MG63 (cell line): ENCODE measurements at regions not wholly inside any gene's neighbourhood (a gene's known extent, or its start where the extent isn't known, plus 50 kb on each side); places are given as distances from the start of the nearest gene placed in this dataset.
"Not testable (repeated sequence)": the region's sequence is repeated elsewhere in the genome, so short reads cannot be mapped to it uniquely, and the experiment has no call there.

Experiments used
- DNase-seq: peaks from one replicate; pipeline ENCODE4 v3.0.0-alpha.2; 2020
- H3K27me3 ChIP-seq: fragments of 250-450 bp; sonication (Bioruptor Pico); 2 replicates; pipeline ENCODE4 v1.5.1; 2020; ENCODE audit warnings: mild to moderate bottlenecking, moderate library complexity
- H3K36me3 ChIP-seq: fragments of 250-450 bp; sonication (Bioruptor Pico); 2 replicates; pipeline ENCODE4 v1.5.1; 2020; ENCODE audit warnings: mild to moderate bottlenecking, moderate library complexity
- H3K4me3 ChIP-seq: fragments of 250-450 bp; sonication (Bioruptor Pico); 2 replicates; pipeline ENCODE4 v1.5.1; 2020; ENCODE audit warnings: mild to moderate bottlenecking, moderate library complexity
- H3K9me3 ChIP-seq: fragments of 250-450 bp; sonication (Bioruptor Pico); 2 replicates; pipeline ENCODE4 v1.5.1; 2020; ENCODE audit warnings: mild to moderate bottlenecking, moderate library complexity

DNA sequence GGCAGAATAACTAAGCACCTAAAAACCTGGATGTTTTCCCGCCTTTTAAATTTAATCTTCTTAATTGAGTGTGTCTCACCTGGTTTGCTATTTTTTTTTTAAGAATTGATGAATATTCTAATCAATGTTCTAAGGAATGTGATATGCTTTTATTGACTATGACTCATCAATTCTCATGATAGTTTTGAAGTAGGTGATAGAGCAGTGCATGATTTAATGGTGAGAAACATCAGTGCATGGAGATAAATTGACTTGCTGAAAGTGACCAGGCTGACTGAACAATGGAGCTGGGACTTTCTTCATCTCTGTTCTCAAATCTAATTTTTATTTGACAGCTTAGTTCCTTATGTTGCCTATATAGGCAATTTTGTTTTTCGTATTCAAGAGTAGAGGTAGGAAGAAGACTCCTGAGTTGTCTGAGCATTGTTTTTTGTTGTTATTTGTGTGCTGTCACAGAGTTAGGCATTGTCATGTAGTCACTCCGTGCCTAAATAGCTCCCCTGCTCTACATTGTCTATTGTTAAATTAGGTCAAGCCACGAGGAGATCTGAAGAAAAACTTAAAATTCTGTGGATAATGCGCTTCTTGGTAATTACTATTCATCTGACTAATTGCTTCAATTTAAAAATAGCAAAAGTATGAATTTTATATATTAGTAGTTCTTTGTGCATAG is 59.0 kb upstream of the NUTM2F start:
- H3K27me3 ChIP-seq, H3K9me3 ChIP-seq, DNase-seq, H3K4me3 ChIP-seq, H3K36me3 ChIP-seq: not testable (repeated sequence)

DNA sequence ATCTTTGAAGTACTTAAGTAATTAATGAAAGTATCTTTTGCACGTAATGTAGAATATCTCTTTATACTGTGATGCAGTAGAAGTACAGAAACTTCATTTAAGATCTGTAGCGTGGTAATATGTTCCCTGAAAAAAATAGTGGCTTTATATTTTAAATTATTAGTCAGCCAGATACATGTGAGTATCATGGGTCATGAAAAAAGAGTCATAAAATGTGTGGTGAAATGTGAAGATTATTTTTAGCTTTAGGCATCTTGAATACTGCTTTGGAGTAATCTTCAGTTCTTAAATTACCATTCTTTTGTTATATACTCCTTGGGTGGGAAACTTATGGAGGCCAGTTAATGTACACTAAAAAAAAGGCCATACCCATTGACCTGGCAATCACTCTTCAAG is 59.6 kb upstream of the NUTM2F start:
- not testable (repeated sequence) for H3K36me3 ChIP-seq, H3K4me3 ChIP-seq, H3K9me3 ChIP-seq, DNase-seq, H3K27me3 ChIP-seq

DNA sequence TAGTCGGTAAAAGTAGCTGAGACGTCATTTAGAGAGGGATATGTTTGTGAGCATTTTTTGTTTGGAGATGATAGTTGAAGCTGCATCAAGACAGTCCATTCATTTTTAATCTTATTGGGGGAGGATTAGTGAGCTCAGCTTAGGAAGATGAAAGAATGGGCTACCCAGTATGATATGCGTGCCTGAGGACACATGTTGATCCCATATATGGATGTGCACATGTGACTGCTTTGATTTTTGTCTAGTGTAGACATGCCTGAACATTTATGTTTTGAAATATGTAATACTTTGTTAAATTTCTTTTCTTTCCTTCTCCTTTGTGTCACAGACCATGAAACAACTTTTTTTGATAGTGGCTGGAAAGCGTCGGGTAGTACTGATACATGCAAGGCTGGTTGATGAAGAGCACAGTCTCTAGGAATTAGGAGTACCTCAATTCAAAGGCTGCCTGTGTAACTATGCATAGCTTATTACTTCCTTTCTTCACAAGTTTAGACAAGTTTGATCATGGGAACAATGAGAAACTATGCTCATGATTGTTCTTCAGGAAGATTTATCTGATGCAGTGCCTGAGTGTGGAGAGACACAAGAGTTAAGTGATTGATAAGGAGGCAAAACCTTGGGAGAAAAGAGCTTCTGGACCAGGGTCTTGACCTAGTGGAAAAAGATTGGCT is 62.1 kb upstream of the NUTM2F start:
- not testable (repeated sequence) for H3K27me3 ChIP-seq, DNase-seq, H3K36me3 ChIP-seq, H3K4me3 ChIP-seq, H3K9me3 ChIP-seq

DNA sequence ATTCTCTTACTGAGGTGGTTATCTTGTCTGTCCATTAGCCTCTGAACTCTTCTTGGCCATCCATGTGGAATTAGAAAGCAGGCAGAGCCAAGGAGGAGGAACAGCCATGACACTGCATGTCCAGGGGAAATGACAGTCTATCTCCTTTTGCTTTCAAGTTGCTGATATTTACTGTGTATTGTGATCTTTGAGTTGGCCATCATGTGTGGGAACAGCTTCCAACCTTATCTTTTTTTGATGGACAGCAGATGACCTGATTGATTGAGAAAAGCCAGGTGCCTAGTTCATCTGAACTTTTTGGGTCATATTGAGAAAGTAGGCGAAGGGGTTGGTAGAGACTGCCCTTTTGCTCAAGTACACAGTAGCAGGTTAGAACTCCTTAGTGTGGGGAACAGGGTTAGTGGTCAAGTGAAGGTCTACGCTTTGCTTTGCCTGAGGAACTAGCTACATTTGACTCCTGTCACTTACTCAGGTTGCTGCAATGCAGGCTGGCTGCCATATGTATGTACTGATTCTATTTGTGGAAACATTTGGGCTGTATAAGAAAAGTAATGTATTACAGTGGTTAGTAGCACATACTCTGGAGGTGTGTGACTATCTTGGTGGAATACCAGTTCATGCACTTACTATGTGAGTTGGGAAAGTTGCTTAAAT is 64.7 kb upstream of the NUTM2F start:
- H3K36me3 ChIP-seq, H3K9me3 ChIP-seq, H3K4me3 ChIP-seq, H3K27me3 ChIP-seq, DNase-seq: not testable (repeated sequence)

DNA sequence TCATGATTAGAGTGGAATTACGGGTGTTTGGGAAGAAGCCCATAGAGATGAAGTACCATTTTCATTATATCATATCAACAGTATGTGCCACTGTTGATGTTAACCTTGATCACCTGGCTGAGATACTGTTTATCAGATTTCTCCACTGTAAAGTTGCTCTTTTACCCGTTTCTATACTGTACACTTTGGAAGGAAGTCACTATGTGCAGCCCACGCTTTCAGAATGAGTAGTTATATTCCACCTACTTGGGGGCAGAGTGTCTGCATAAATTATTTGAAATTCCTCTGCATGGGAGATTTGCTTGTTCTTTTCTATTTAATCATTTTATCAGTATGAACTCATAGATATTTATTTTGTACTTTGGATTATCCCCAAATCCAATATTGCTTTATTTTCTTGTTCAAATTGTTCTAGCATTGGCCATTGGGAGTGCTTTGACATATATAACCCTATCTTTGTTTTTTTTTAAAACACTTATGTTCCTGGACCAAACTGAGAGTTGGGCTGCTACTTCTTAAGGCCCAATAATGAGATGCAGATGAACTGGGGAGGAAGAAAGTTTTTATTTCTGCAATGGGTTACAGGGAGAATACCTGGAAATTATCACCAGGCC is 69.4 kb upstream of the NUTM2F start:
- DNase-seq, H3K36me3 ChIP-seq, H3K27me3 ChIP-seq, H3K9me3 ChIP-seq, H3K4me3 ChIP-seq: not testable (repeated sequence)

DNA sequence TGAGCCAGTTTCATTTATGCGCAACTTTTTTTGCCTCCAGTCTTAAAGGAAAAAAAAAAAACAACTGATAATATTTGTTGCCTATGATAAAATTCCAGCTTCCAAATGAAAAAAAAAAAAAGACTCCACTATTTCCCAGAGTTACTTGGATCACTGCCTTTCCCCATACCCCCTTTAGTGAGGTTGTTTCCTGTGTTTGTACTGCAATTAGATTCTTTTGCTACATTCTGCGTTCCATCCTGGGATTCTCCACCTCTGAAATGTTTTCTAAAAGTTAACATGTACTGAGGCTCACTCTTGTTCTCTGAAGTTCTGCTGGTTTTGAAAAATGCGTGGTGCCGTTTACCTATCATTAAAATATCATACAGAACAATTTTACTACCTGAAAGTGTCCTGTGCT is 72.0 kb upstream of the NUTM2F start:
- not testable (repeated sequence) for H3K9me3 ChIP-seq, H3K36me3 ChIP-seq, H3K27me3 ChIP-seq, DNase-seq, H3K4me3 ChIP-seq

DNA sequence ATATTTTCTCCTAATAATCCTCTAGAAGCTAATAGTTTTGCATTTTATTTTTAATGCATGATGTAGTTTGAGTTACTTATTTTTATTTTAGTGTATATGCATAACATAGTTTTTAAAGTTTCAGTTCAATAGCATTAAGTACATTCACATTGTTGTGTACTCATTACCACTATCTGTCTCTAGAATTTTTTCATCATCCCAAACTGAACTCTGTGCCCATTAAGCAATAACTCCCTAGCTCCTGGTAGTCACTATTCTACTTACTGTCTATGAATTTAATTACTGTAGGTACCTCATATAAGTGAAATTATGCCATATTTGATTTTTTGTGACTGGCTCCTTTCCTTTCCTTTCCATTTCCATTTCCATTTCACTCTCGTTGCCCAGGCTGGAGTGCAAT is 74.4 kb upstream of the NUTM2F start:
- H3K4me3 ChIP-seq: not testable (repeated sequence)

DNA sequence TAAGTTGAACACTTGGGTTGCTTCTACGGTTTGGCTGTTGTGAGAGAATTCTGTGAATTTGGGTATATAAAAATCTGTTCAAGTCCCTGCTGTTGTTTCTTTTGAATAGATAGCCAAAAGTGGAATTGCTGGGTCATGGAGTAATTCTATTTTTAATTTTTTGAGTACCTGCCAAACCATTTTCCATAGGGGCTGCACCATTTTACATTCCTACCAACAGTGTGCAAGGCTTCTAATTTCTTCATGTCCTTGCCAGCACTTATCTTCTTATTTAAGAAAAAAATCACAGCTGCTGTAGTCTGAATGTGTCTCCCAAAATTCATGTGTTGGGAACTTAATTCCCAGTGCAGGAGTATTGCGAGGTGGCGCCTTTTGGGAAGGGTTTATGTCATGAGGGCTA is 75.1 kb upstream of the NUTM2F start:
- DNase-seq, H3K4me3 ChIP-seq, H3K27me3 ChIP-seq, H3K36me3 ChIP-seq, H3K9me3 ChIP-seq: not testable (repeated sequence)

More for the DNA sequence above, 74.4 kb upstream of the NUTM2F start:
- not testable (repeated sequence) for DNase-seq, H3K27me3 ChIP-seq, H3K36me3 ChIP-seq, H3K9me3 ChIP-seq

DNA sequence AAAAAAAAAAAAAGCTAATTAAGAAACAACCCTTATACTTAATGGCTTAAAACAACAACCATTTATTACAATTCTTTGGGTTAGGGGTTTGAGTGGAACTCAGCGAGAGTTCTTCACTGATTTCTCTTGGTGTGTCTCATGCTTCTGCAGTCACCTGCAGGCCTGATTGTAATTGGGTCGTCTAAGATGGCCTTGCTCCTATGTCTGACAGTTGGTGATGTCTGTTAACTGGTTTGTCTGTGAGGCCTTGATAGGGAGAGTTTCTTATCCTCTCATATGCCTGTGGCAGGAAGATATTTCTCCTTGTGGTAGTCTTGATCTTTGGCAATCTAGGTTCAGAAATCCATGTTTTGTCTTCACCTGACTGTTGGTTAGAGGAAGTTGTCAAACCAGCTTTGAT is 85.2 kb upstream of the NUTM2F start:
- not testable (repeated sequence) for H3K27me3 ChIP-seq, DNase-seq, H3K36me3 ChIP-seq, H3K4me3 ChIP-seq, H3K9me3 ChIP-seq

DNA sequence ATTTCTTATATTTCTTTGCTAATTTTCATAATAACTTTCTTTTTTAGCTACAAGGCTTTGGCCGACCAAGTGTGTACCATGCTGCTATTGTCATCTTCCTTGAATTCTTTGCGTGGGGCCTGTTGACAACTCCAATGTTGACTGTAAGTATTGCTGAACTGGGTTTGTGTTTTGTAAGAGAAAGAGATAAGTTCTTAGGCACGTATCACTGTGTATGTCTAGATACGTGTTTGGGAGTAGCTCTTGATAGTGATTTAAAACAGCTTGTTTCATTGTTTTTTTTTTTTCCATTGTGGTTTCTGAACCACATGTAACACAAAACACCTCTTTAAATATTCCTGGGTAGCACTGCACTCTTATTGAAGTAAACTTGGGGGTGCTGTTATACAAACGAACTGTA is 86.7 kb upstream of the NUTM2F start:
- H3K9me3 ChIP-seq, H3K4me3 ChIP-seq, H3K36me3 ChIP-seq, DNase-seq, H3K27me3 ChIP-seq: not testable (repeated sequence)

DNA sequence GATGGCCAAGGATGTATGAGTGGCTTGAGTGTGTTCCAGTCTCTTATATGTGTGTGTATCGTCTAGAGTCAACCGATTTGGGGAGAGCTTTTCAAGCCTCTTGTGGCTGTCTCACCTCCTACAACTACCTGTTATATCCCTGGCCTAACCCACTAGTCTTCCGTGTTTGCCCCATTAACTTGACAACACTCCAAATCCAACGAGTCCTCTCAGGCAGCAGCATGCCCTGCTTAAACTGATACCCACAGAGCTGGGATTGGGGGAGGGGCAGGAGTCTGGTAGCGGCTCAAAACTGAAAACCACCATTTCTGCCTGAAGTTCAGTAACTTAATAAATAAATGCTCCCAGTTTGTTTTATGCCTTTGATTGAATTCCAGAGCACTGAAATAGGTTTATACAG is 91.7 kb upstream of the NUTM2F start:
- not testable (repeated sequence) for H3K36me3 ChIP-seq, H3K4me3 ChIP-seq, H3K27me3 ChIP-seq, DNase-seq, H3K9me3 ChIP-seq

DNA sequence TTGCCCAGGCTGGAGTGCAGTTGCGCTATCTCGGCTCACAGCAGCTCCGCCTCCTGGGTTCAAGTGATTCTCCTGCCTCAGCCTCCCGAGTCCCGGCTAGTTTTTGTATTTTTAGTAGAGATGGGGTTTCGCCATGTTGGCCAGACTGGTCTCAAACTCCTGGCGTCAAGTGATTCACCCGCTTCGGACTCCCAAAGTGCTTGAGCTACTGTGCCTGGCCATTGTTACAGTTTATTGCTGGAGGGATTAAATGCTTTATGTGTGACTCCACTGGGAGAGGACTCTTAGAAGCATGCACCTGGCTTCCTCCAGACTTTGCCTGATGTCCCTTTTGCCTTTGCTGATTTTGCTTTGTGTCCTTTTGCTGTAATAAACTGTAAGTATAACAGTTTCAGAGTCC is 93.5 kb upstream of the NUTM2F start:
- H3K4me3 ChIP-seq, DNase-seq, H3K27me3 ChIP-seq, H3K9me3 ChIP-seq, H3K36me3 ChIP-seq: not testable (repeated sequence)

DNA sequence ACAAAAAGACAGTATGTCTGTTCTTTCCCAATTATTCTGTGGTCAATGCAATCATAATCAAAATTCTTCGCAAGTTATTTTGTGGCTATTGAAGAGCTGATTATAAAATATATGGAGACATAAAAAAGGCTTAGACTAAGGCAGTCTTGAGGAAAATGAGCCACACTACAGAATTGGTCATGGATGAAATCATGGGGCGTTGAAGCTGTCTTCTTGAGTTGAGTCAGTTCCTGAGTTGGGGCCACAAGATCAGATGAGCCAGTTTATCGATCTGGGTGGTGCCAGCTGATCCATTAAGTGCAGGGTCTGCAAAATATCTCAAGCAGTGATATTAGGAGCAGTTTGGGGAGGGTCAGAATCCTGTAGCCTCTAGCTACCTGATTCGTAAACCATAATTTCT is 96.9 kb upstream of the NUTM2F start:
- H3K27me3 ChIP-seq, H3K9me3 ChIP-seq, DNase-seq, H3K36me3 ChIP-seq, H3K4me3 ChIP-seq: not testable (repeated sequence)

DNA sequence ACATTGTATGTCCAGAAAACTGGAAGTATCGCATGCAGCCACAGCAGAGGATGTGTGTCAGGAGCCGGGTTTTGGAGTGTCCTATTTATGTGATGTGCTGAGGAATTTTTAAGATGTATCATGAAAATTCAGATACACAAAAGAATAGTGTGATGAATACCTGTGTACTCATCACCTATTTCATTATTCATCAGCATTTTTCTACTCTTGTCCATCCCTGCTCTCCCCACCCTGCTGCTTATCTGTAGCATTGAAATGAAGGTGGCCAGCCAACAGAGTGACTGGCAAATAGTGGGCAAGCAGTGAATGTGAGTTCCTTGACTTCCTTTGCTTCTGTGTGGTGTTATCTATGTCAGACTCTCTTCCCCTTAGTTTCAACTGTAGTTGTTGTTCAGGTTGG is 108.7 kb upstream of the NUTM2F start:
- not testable (repeated sequence) for DNase-seq, H3K27me3 ChIP-seq, H3K4me3 ChIP-seq, H3K9me3 ChIP-seq
- H3K36me3 ChIP-seq: peaks cover 17% of the 10 kb centered on the region

DNA sequence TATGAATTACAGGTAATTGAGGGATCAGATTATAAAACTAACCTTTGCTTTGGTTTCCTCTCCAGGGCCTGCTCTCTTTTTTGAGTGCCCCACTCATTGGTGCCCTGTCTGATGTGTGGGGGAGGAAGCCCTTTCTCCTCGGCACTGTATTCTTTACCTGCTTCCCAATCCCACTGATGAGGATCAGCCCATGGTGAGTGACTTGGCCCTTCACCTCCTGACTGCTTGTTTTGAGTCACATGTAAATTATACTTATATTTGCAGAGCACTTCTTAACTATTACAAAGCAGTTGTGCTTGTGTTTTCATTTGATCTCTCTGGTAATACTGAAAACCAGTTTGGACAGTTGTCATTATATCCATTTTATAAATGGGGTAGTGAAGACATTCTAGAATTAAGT is 109.9 kb upstream of the NUTM2F start:
- not testable (repeated sequence) for H3K9me3 ChIP-seq, DNase-seq, H3K27me3 ChIP-seq, H3K4me3 ChIP-seq
- H3K36me3 ChIP-seq: peaks cover 19% of the 10 kb centered on the region

DNA sequence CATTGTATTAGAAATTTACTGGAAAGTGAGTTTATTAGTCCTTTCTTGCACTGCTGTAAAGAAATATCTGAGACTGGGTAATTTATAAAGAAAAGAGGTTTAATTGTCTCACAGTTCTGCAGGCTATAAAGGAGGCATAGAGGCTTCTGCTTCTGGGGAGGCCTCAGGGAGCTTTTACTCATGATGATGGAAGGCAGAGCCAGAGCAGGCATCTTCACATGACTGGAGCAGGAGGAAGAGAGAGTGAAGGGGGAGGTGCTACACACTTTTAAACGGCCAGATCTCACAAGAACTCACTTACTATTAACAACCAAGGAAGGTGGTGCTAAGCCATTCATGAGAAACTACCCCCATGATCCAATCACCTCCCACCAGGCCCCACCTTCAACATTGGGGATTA is 112.7 kb upstream of the NUTM2F start:
- DNase-seq, H3K9me3 ChIP-seq, H3K27me3 ChIP-seq, H3K4me3 ChIP-seq: not testable (repeated sequence)
- peaks cover 21% of the 10 kb centered on the region for H3K36me3 ChIP-seq

DNA sequence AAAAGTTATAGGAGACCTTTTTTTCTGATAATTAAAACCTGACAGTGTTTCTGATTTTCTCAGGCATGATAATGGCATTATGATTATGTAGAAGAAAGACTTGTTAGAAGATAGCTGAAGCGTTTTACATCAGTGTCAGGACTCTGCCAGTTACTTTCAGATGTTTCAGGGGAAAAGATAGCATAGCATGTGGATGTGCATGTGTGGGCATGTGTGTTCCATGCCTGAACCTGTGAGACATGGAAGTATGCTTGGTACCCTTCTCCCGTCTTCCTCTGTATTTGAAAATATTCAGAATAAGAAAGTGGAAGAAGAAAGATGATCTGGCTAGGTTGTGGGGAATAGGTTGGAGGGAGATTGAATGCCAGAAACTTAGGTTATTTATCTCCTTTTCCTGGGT is 113.1 kb upstream of the PCAT7 start:
- no peaks in the 10 kb centered on the region for H3K9me3 ChIP-seq
- peaks cover 23% of the 10 kb centered on the region for H3K36me3 ChIP-seq
- no peaks in the 10 kb centered on the region for H3K27me3 ChIP-seq
- DNase-seq: no peak
- no peak overlapping the region for H3K4me3 ChIP-seq
